WERI-Rb-1 (cell line): ENCODE measurements at regions not wholly inside any gene's neighbourhood (a gene's known extent, or its start where the extent isn't known, plus 50 kb on each side); places are given as distances from the start of the nearest gene placed in this dataset.
"Not testable (repeated sequence)": the region's sequence is repeated elsewhere in the genome, so short reads cannot be mapped to it uniquely, and the experiment has no call there.

ENCODE experiments used
- DNase-seq: peaks from one replicate; pipeline ENCODE4 v3.0.0-alpha.2; 2020
- H3K27ac ChIP-seq: fragments of 250-450 bp; sonication (Bioruptor Pico); 2 replicates; pipeline ENCODE4 v1.5.1; 2020; ENCODE audit warnings: mild to moderate bottlenecking, moderate library complexity
- H3K27me3 ChIP-seq: fragments of 250-450 bp; sonication (Bioruptor Pico); 2 replicates; pipeline ENCODE4 v1.5.1; 2021; ENCODE audit warnings: mild to moderate bottlenecking, low read depth, moderate library complexity; ENCODE audit not compliant: insufficient read depth, severe bottlenecking
- H3K36me3 ChIP-seq: fragments of 250-450 bp; sonication (Bioruptor Pico); 2 replicates; pipeline ENCODE4 v1.5.1; 2020; ENCODE audit warnings: mild to moderate bottlenecking, moderate library complexity
- H3K4me3 ChIP-seq: 2 replicates; pipeline ENCODE4 v1.5.1; 2011; ENCODE audit warnings: low read depth, mild to moderate bottlenecking, control low read depth, low read length
- H3K9me3 ChIP-seq: fragments of 250-450 bp; sonication (Bioruptor Pico); 2 replicates; pipeline ENCODE4 v1.5.1; 2021; ENCODE audit warnings: mild to moderate bottlenecking, moderate library complexity; ENCODE audit not compliant: severe bottlenecking
- CTCF ChIP-seq: IDR thresholded peaks from 2 replicates; pipeline ENCODE4 v1.5.1; 2011; ENCODE audit warnings: low read depth, mild to moderate bottlenecking, control low read depth, inconsistent platforms, low read length

DNA sequence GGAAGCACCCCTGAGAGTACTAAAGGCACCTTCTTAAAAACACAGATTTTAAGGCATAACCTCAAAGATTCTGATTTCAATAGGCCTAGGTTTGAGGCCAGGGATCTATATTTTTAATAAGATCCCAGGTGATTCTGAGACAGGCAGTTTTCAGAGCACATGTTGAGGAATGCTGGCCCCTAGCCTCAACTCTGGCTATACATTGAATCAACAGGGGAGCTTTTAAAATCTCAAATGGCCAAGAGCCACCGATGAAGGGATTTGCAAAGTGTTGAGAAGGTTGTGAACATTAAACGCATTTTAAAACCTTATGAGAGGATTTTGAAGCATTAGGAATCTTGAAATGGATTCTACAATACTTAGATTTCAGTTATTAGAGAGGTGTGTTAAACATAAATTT, 268.8 kb upstream of the ARHGEF26 start:
- H3K4me3 ChIP-seq = no peak overlapping the region

GRCh38 chr3:153853163-153853562, 268.0 kb upstream of the ARHGEF26 start:
- Histone ChIP-seq H3K9me3 (no peaks in the 10 kb centered on the region), H3K27me3 (no peaks in the 10 kb centered on the region), H3K36me3 (no peaks in the 10 kb centered on the region), H3K27ac (no peak overlapping the region), H3K4me3 (no peak overlapping the region)
- no peak for TF ChIP-seq CTCF
- no peak for DNase-seq

More for the DNA sequence above, 268.8 kb upstream of the ARHGEF26 start:
- no peak for DNase-seq
- H3K36me3 ChIP-seq = no peaks in the 10 kb centered on the region
- H3K9me3 ChIP-seq = no peaks in the 10 kb centered on the region
- no peaks in the 10 kb centered on the region for H3K27me3 ChIP-seq
- H3K27ac ChIP-seq = no peak overlapping the region
- TF ChIP-seq CTCF = no peak

- no peak for TF ChIP-seq CTCF
- Histone ChIP-seq H3K9me3 (no peaks in the 10 kb centered on the region), H3K27ac (no peak overlapping the region), H3K36me3 (no peaks in the 10 kb centered on the region), H3K4me3 (no peak overlapping the region), H3K27me3 (no peaks in the 10 kb centered on the region)
- DNase-seq = no peak
These were observed 265.4 kb upstream of the ARHGEF26 start for GRCh38 chr3:153855772-153856171.

DNA sequence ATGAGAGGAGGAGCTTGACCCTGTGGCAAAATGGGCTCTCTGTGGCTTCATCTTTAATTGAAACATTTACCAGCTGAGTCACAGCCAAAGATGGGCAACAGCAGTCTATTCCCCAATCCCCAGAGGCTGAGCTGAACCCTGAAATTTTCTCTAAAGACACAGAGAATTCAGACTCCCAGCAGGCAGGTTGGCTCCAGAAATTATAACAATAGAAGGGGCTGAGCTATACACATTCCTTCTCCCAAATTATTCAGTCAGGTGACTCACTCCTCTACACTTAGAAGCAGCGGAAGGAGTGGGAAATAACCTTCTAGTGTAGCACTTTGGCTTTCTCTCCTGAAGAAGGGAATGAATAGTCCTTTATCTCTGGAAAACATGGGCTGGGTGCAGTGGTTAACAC, 264.3 kb upstream of the ARHGEF26 start:
- no peaks in the 10 kb centered on the region for H3K36me3 ChIP-seq
- no peak overlapping the region for H3K27ac ChIP-seq
- no peak for TF ChIP-seq CTCF
- H3K9me3 ChIP-seq = no peaks in the 10 kb centered on the region
- no peaks in the 10 kb centered on the region for H3K27me3 ChIP-seq
- H3K4me3 ChIP-seq = no peak overlapping the region
- no peak for DNase-seq

- Histone ChIP-seq H3K36me3 (no peaks in the 10 kb centered on the region), H3K27ac (no peak overlapping the region), H3K4me3 (no peak overlapping the region), H3K9me3 (no peaks in the 10 kb centered on the region), H3K27me3 (no peaks in the 10 kb centered on the region)
- DNase-seq = no peak
- no peak for TF ChIP-seq CTCF
These were observed 256.4 kb upstream of the ARHGEF26 start for GRCh38 chr3:153864793-153865192.

- no peak overlapping the region for H3K4me3 ChIP-seq
These were observed 254.3 kb upstream of the ARHGEF26 start for GRCh38 chr3:153866901-153867300.

DNA sequence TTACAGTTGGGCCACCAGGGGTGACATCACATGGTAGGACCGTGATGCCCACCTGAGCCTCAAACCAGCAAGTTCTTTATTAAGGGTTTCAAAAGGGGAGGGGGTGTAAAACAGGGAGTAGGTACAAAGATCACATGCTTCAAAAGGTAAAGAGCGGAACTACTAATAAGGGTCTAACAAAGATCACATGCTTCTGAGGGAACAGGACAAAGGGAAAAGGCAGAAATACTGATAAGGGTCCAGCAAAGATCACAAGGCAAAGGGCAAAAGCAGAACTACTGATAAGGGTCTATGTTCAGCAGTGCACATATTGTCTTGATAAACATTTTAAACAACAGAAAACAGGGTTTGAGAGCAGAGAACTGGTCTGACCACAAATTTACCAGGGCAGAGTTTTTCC, 246.8 kb upstream of the ARHGEF26 start:
- not testable (repeated sequence) for H3K4me3 ChIP-seq, H3K9me3 ChIP-seq, H3K27ac ChIP-seq, H3K27me3 ChIP-seq, H3K36me3 ChIP-seq, DNase-seq

More at GRCh38 chr3:153866901-153867300, 254.3 kb upstream of the ARHGEF26 start:
- Histone ChIP-seq H3K36me3 (no peaks in the 10 kb centered on the region), H3K27ac (no peak overlapping the region), H3K9me3 (no peaks in the 10 kb centered on the region), H3K27me3 (no peaks in the 10 kb centered on the region)
- no peak for DNase-seq
- no peak for TF ChIP-seq CTCF
